PC-3 (cell line): ENCODE measurements at regions not wholly inside any gene's neighbourhood (a gene's known extent, or its start where the extent isn't known, plus 50 kb on each side); places are given as distances from the start of the nearest gene placed in this dataset.

ENCODE experiments used
- ATAC-seq: fragments of 200-7000 bp; cut with Tn5 transposase; 2 replicates; pipeline ENCODE4 v1.9.1; 2020; ENCODE audit warnings: mild to moderate bottlenecking, moderate library complexity
- BruUV-seq: library from RNA; stranded (reverse); fragments of 400-500 nt; replicated peaks from 2 replicates; lab custom pipeline; 2021; lab: Mats Ljungman, UMichigan
- CTCF ChIA-PET: fragments of 300-600 bp; sonication (Branson Sonifier 250); formaldehyde crosslinking; loops from one replicate; lab custom pipeline; 2022; ENCODE audit warnings: antibody characterized with exemption; lab: Charles Lee
- POLR2A ChIA-PET: fragments of 300-600 bp; sonication (Branson Sonifier 250); formaldehyde crosslinking; loops from one replicate; lab custom pipeline; 2022; ENCODE audit warnings: antibody characterized with exemption; ENCODE audit not compliant: unreplicated experiment; lab: Charles Lee
- DNase-seq: peaks from one replicate; pipeline ENCODE4 v3.0.0-alpha.2; 2015
- H2AFZ ChIP-seq: fragments of 300-600 bp; sonication (generic); 2 replicates; pipeline ENCODE4 v1.6.0; 2016; ENCODE audit warnings: antibody characterized with exemption, low read length
- H3F3A ChIP-seq: fragments of 300-600 bp; sonication (generic); one replicate; pipeline ENCODE4 v1.6.0; 2017; ENCODE audit warnings: antibody characterized with exemption, low read length, control low read depth, mild to moderate bottlenecking; ENCODE audit not compliant: unreplicated experiment
- H3K27ac ChIP-seq: fragments of 300-600 bp; sonication (generic); 2 replicates; pipeline ENCODE4 v1.5.1; 2016; ENCODE audit warnings: mild to moderate bottlenecking, low read length
- H3K27me3 ChIP-seq: fragments of 300-600 bp; sonication (generic); 2 replicates; pipeline ENCODE4 v1.6.1; 2016; ENCODE audit warnings: low read length, mixed read lengths
- H3K36me3 ChIP-seq: fragments of 300-600 bp; sonication (generic); 2 replicates; pipeline ENCODE4 v1.6.1; 2016; ENCODE audit warnings: low read depth, mixed run types, low read length, mixed read lengths
- H3K4me1 ChIP-seq: fragments of 300-600 bp; sonication (generic); 2 replicates; pipeline ENCODE4 v1.5.1; 2016; ENCODE audit warnings: low read length; ENCODE audit not compliant: insufficient read depth
- H3K4me2 ChIP-seq: fragments of 300-600 bp; sonication (generic); 2 replicates; pipeline ENCODE4 v1.6.0; 2016; ENCODE audit warnings: low read length
- H3K4me3 ChIP-seq: fragments of 300-600 bp; sonication (generic); 2 replicates; pipeline ENCODE4 v1.5.1; 2016; ENCODE audit warnings: mild to moderate bottlenecking, low read length, mixed read lengths
- H3K79me2 ChIP-seq: fragments of 300-600 bp; sonication (generic); 2 replicates; pipeline ENCODE4 v1.6.1; 2017; ENCODE audit warnings: low read length, mixed read lengths
- H3K9ac ChIP-seq: fragments of 300-600 bp; sonication (generic); 2 replicates; pipeline ENCODE4 v1.6.0; 2016; ENCODE audit warnings: mild to moderate bottlenecking, low read length
- H3K9me2 ChIP-seq: fragments of 300-600 bp; sonication (generic); replicated peaks from 2 replicates; pipeline ENCODE4 v1.6.1; 2016; ENCODE audit warnings: mixed run types, low read length, mixed read lengths
- H3K9me3 ChIP-seq: fragments of 300-600 bp; sonication (generic); 2 replicates; pipeline ENCODE4 v1.6.1; 2016; ENCODE audit warnings: low read length, mixed read lengths
- H4K20me1 ChIP-seq: fragments of 300-600 bp; sonication (generic); 2 replicates; pipeline ENCODE4 v1.6.1; 2016; ENCODE audit warnings: low read length, mixed read lengths
- CTCF ChIP-seq: fragments of 300-600 bp; sonication (generic); conservative IDR thresholded peaks from 2 replicates; pipeline ENCODE4 v1.5.1; 2017; ENCODE audit warnings: antibody characterized with exemption, low read depth, mild to moderate bottlenecking, low read length
- EZH2 ChIP-seq: fragments of 300-600 bp; sonication (generic); IDR thresholded peaks from one replicate; pipeline ENCODE4 v1.6.1; 2017; ENCODE audit warnings: antibody characterized with exemption, mild to moderate bottlenecking, low read length; ENCODE audit not compliant: unreplicated experiment
- EZH2phosphoT487 ChIP-seq: fragments of 300-600 bp; sonication (generic); IDR thresholded peaks from 2 replicates; pipeline ENCODE4 v1.6.1; 2018; ENCODE audit warnings: mild to moderate bottlenecking, antibody characterized with exemption, low read length, borderline replicate concordance
- intact Hi-C: fragments of 100-400 bp; cut with micrococcal nuclease; formaldehyde crosslinking; loops from 2 replicates; pipeline ENCODE4 v1.9.0; 2023

GRCh38 chr6:112579601-112580000 lies 232.5 kb downstream of the RFPL4B start:
- no TSS peak for BruUV-seq
- H3K27me3 ChIP-seq: no peaks in the 10 kb centered on the region
- no peaks in the 10 kb centered on the region for H3K79me2 ChIP-seq
- H3K4me3 ChIP-seq: no peak overlapping the region
- H4K20me1 ChIP-seq: no peaks in the 10 kb centered on the region
- H3K9ac ChIP-seq: no peak overlapping the region
- CTCF ChIA-PET: no interaction called here
- intact Hi-C loops: no loop called here
- no peaks in the 10 kb centered on the region for H3F3A ChIP-seq
- DNase-seq (peak; percentile 53), ATAC-seq (no peak)
- H3K4me1 ChIP-seq: no peaks in the 10 kb centered on the region
- H2AFZ ChIP-seq: no peak overlapping the region
- POLR2A ChIA-PET: interaction anchor here (0.6 kb wide), 1 partner anchor 228 kb away, joined by 3 read pairs; no protein-coding TSS in a partner anchor
- H3K9me2 ChIP-seq: no peaks in the 10 kb centered on the region
- H3K4me2 ChIP-seq: no peak overlapping the region
- H3K27ac ChIP-seq: no peak overlapping the region
- H3K9me3 ChIP-seq: no peaks in the 10 kb centered on the region
- TF ChIP-seq EZH2phosphoT487 (no peak), CTCF (no peak), EZH2 (no peak)
- H3K36me3 ChIP-seq: no peaks in the 10 kb centered on the region

GRCh38 chr6:112581015-112581414 lies 233.9 kb downstream of the RFPL4B start:
- CTCF ChIA-PET: no interaction called here
- intact Hi-C loops: no loop called here
- Histone ChIP-seq H3K9ac (no peak overlapping the region), H3K4me3 (no peak overlapping the region), H3K9me3 (no peaks in the 10 kb centered on the region), H3K27me3 (no peaks in the 10 kb centered on the region), H4K20me1 (no peaks in the 10 kb centered on the region), H3K9me2 (no peaks in the 10 kb centered on the region), H2AFZ (no peak overlapping the region), H3K79me2 (no peaks in the 10 kb centered on the region), H3K36me3 (no peaks in the 10 kb centered on the region), H3K4me2 (no peak overlapping the region), H3K4me1 (no peaks in the 10 kb centered on the region), H3K27ac (no peak overlapping the region), H3F3A (no peaks in the 10 kb centered on the region)
- TF ChIP-seq CTCF (no peak), EZH2 (no peak), EZH2phosphoT487 (no peak)
- DNase-seq: no peak
- ATAC-seq: no peak
- POLR2A ChIA-PET: no interaction called here
- BruUV-seq: no TSS peak

- Histone ChIP-seq H2AFZ (no peak overlapping the region), H3F3A (no peaks in the 10 kb centered on the region), H3K36me3 (no peaks in the 10 kb centered on the region), H3K27me3 (no peaks in the 10 kb centered on the region), H3K9me3 (no peaks in the 10 kb centered on the region), H4K20me1 (no peaks in the 10 kb centered on the region), H3K79me2 (no peaks in the 10 kb centered on the region), H3K4me1 (no peaks in the 10 kb centered on the region), H3K4me3 (no peak overlapping the region), H3K9ac (no peak overlapping the region), H3K27ac (no peak overlapping the region), H3K4me2 (no peak overlapping the region), H3K9me2 (no peaks in the 10 kb centered on the region)
- POLR2A ChIA-PET: no interaction called here
- no TSS peak for BruUV-seq
- intact Hi-C loops: no loop called here
- TF ChIP-seq EZH2phosphoT487: no peak
- TF ChIP-seq EZH2: no peak
- no peak for TF ChIP-seq CTCF
- DNase-seq (no peak), ATAC-seq (no peak)
- CTCF ChIA-PET: interaction anchor here (0.5 kb wide), 1 partner anchor 269 kb away, joined by 3 read pairs; no protein-coding TSS in a partner anchor
Observed at GRCh38 chr6:112590326-112590725, 243.2 kb downstream of the RFPL4B start.
